ENCODE measurements at regions not wholly inside any gene's neighbourhood (a gene's known extent, or its start where the extent isn't known, plus 50 kb on each side); places are given as distances from the start of the nearest gene placed in this dataset.

GRCh38 chr1:30259631-30260030 is 463.8 kb downstream of the MATN1 start:
- TF ChIP-seq GATA2 (IDR thresholded peaks at IDR 0.05; ENCODE audit: low read depth, low read length) (no peak), GATA3 (IDR thresholded peaks at IDR 0.05; ENCODE audit: low read depth, low read length) (no peak)

All from SH-SY5Y (cell line).